K562 (cell line): ENCODE measurements at regions not wholly inside any gene's neighbourhood (a gene's known extent, or its start where the extent isn't known, plus 50 kb on each side); places are given as distances from the start of the nearest gene placed in this dataset.

Source experiments
- BCLAF1 ChIP-seq, 2 experiments: fragments of 450-650 bp in 1 of 2; IDR thresholded peaks; 2 replicates each; pipeline ENCODE4 v1.6.1; 2011 to 2017; ENCODE audit warnings: low read depth in 2 of 2, antibody characterized with exemption in 1 of 2, borderline replicate concordance in 1 of 2, low read length in 1 of 2, mild to moderate bottlenecking in 1 of 2, mixed read lengths in 1 of 2; ENCODE audit not compliant: control insufficient read depth in 1 of 2
- BRD9 ChIP-seq: fragments of 450-650 bp; IDR thresholded peaks from 2 replicates; pipeline ENCODE4 v1.6.1; 2018; ENCODE audit warnings: low read depth; ENCODE audit not compliant: partially characterized antibody
- CTCFL ChIP-seq: IDR thresholded peaks from 2 replicates; pipeline ENCODE4 v1.6.1; 2011; ENCODE audit warnings: borderline replicate concordance, low read depth, mild to moderate bottlenecking, moderate library complexity, low read length; ENCODE audit not compliant: insufficient read depth, poor library complexity, severe bottlenecking
- FOXO4 ChIP-seq: fragments of 450-650 bp; formaldehyde crosslinking; IDR thresholded peaks from 2 replicates; pipeline ENCODE4 v1.4.0; 2020; ENCODE audit warnings: mild to moderate bottlenecking, moderate library complexity
- HNRNPUL1 ChIP-seq: fragments of 200-400 bp; formaldehyde crosslinking; IDR thresholded peaks from 2 replicates; pipeline ENCODE4 v1.6.1; 2017; ENCODE audit warnings: low read length
- KAT2B ChIP-seq: IDR thresholded peaks from one replicate; pipeline ENCODE4 v1.6.1; 2012; ENCODE audit warnings: low read depth, mild to moderate bottlenecking, control low read depth, inconsistent platforms, low read length, moderate library complexity
- MITF ChIP-seq: IDR thresholded peaks from 2 replicates; pipeline ENCODE4 v1.6.1; 2014; ENCODE audit warnings: antibody characterized with exemption
- MTF1 ChIP-seq: fragments of 250-450 bp; sonication (Bioruptor Pico); IDR thresholded peaks from 2 replicates; pipeline ENCODE4 v1.9.0; 2021; ENCODE audit warnings: moderate library complexity, mild to moderate bottlenecking, inconsistent platforms, borderline replicate concordance
- RNF219 ChIP-seq: fragments of 250-450 bp; sonication (Bioruptor Pico); IDR thresholded peaks from 2 replicates; pipeline ENCODE4 v1.5.0; 2022; ENCODE audit warnings: mild to moderate bottlenecking
- SMAD2 ChIP-seq: fragments of 150-350 bp; IDR thresholded peaks from 2 replicates; pipeline ENCODE4 v1.6.1; 2014; ENCODE audit warnings: low read depth, mild to moderate bottlenecking, low read length
- SNRNP70 ChIP-seq: fragments of 200-400 bp; formaldehyde crosslinking; optimal IDR thresholded peaks from 2 replicates; pipeline ENCODE3; 2017; ENCODE audit warnings: low read depth, low read length
- SREBF1 ChIP-seq: fragments of 150-350 bp; IDR thresholded peaks from 2 replicates; pipeline ENCODE4 v1.6.1; 2014; ENCODE audit warnings: antibody characterized with exemption, low read depth, low read length, borderline replicate concordance
- SRSF1 ChIP-seq: fragments of 200-400 bp; formaldehyde crosslinking; IDR thresholded peaks from 2 replicates; pipeline ENCODE4 v1.6.1; 2017; ENCODE audit warnings: mild to moderate bottlenecking, low read depth, low read length, moderate library complexity
- TOE1 ChIP-seq, 2 experiments: fragments of 450-650 bp in 1 of 2; sonication (generic) in 1 of 2; formaldehyde crosslinking in 1 of 2; IDR thresholded peaks; 2 replicates each; pipeline versions ENCODE4 v1.7.1 to v1.8.0; 2016 to 2022; ENCODE audit warnings: borderline replicate concordance in 2 of 2, mild to moderate bottlenecking in 2 of 2, antibody characterized with exemption in 1 of 2, inconsistent platforms in 1 of 2, low read depth in 1 of 2, missing genetic modification reagents in 1 of 2, moderate library complexity in 1 of 2
- ZNF175 ChIP-seq: fragments of 200-800 bp; sonication (Bioruptor generic); IDR thresholded peaks from 2 replicates; pipeline ENCODE4 v1.6.1; 2016; ENCODE audit warnings: low read depth, mild to moderate bottlenecking, missing genetic modification characterization, missing compliant biosample characterization

- TF ChIP-seq CTCFL (no peak), RNF219 (CRISPR knock-in tag) (no peak), HNRNPUL1 (no peak), BRD9 (no peak), MITF (no peak), SREBF1 (no peak), SMAD2 (no peak), KAT2B (no peak), TOE1 (IDR thresholded peaks at IDR 0.05; ENCODE audit: borderline replicate concordance) (no peak), TOE1 (CRISPR knock-in tag; IDR thresholded peaks at IDR 0.05; ENCODE audit: borderline replicate concordance, low read depth) (no peak), MTF1 (CRISPR knock-in tag) (no peak), FOXO4 (CRISPR knock-in tag) (no peak), ZNF175 (CRISPR knock-in tag) (no peak), SNRNP70 (no peak), SRSF1 (no peak), BCLAF1 (IDR thresholded peaks at IDR 0.05; ENCODE audit: borderline replicate concordance in 1 of 2, control insufficient read depth in 1 of 2, low read depth in 2 of 2, low read length in 1 of 2) (no peak)
Observed at GRCh38 chr9:129336601-129337331, 158.7 kb upstream of the IER5L start (continued).
